ENCODE measurements at regions not wholly inside any gene's neighbourhood (a gene's known extent, or its start where the extent isn't known, plus 50 kb on each side); places are given as distances from the start of the nearest gene placed in this dataset.

- intact Hi-C loops (cut with micrococcal nuclease) (no loop called here), in situ Hi-C loops (cut with MboI) (loop anchor here (10.0 kb wide), 1 partner anchor 350 kb away; no protein-coding TSS in a partner anchor)
- FAIRE-seq (no peak), DNase-seq (ENCODE audit: extremely low read depth in 1 of 4, low spot score in 3 of 4) (no peak), ATAC-seq (no peak)
- H2AFZ ChIP-seq (ENCODE audit: low read depth, low read length): no peak overlapping the region
- H3K36me3 ChIP-seq (ENCODE audit: control insufficient read depth, insufficient read depth, low read length): no peaks in the 10 kb centered on the region
- peaks cover 8% of the 10 kb centered on the region for H3K9me3 ChIP-seq (replicated peaks; ENCODE audit: control insufficient read depth, insufficient read depth, low read depth, low read length)
- peaks cover 3 to 22% of the 10 kb centered on the region in 2 experiments; a peak in 4 of 5 replicates for H3K27me3 ChIP-seq (ENCODE audit: control insufficient read depth in 2 of 2, insufficient read depth in 2 of 2, low read length in 2 of 2)
- H3K27ac ChIP-seq (ENCODE audit: extremely low read depth, low read depth, low read length): no peak overlapping the region
- H3K79me2 ChIP-seq (ENCODE audit: control insufficient read depth, insufficient read depth, low read length): no peaks in the 10 kb centered on the region
- no peaks in the 10 kb centered on the region for H4K20me1 ChIP-seq (replicated peaks; ENCODE audit: control insufficient read depth, insufficient read depth, low read length)
- WGBS (ENCODE audit: insufficient coverage, low coverage, missing lambda C conversion rate): 16% methylated on average over 1 of the region's 1 CpG
- no peaks in the 10 kb centered on the region for H3K9me1 ChIP-seq (ENCODE audit: control insufficient read depth, insufficient read depth, low read length)
- TF ChIP-seq HDAC2 (IDR thresholded peaks at IDR 0.05) (no peak), RBM25 (IDR thresholded peaks at IDR 0.05; ENCODE audit: low read depth, low read length, severe bottlenecking) (no peak), ZNF740 (CRISPR knock-in tag; IDR thresholded peaks at IDR 0.05) (no peak), ZNF740 (tag; IDR thresholded peaks at IDR 0.05) (no peak), SUPT5H (IDR thresholded peaks at IDR 0.05) (no peak), MTA1 (IDR thresholded peaks at IDR 0.05; ENCODE audit: borderline replicate concordance) (no peak), TRIM28 (IDR thresholded peaks at IDR 0.05) (0 out of 2 replicates have a peak, but pooled peaks have one; percentile 37), KLF16 (IDR thresholded peaks at IDR 0.05) (no peak), ZNF197 (CRISPR knock-in tag; IDR thresholded peaks at IDR 0.05; ENCODE audit: low read depth) (no peak), CREB1 (IDR thresholded peaks at IDR 0.05) (no peak), CREB1 (CRISPR knock-in tag; IDR thresholded peaks at IDR 0.05) (no peak), ZFP1 (CRISPR knock-in tag; IDR thresholded peaks at IDR 0.05) (peak; percentile 89), SMARCE1 (IDR thresholded peaks at IDR 0.05) (no peak)
- H3K4me2 ChIP-seq (ENCODE audit: insufficient read depth, low read length): no peak overlapping the region
- H3K4me1 ChIP-seq (replicated peaks in 1 of 2; ENCODE audit: control insufficient read depth in 2 of 2, insufficient read depth in 2 of 2, low read length in 2 of 2): peaks cover 0 to 4% of the 10 kb centered on the region in 2 experiments; a peak in 2 of 5 replicates
- no peak overlapping the region for H3K9ac ChIP-seq (ENCODE audit: insufficient read depth in 1 of 2, low read depth in 2 of 2, low read length in 2 of 2)
- BruUV-seq (replicated peaks): no TSS peak
- ChIA-PET POLR2A (interaction anchor here (0.7 to 1.1 kb wide), 2 partner anchors 12 to 88 kb away, joined by 3 to 4 read pairs; no protein-coding TSS in a partner anchor), CTCF (ENCODE audit: low intra/inter-chr PET ratio) (no interaction called here)
- H3K4me3 ChIP-seq: no peak overlapping the region
These were observed 50.7 kb upstream of the USP7 start for GRCh38 chr16:9014389-9014788.
